ENCODE measurements at regions not wholly inside any gene's neighbourhood (a gene's known extent, or its start where the extent isn't known, plus 50 kb on each side); places are given as distances from the start of the nearest gene placed in this dataset.
A peak's percentile ranks its signal among the peaks of the same experiment; 100 is the strongest.

- no peak for DNase-seq (ENCODE audit: low read depth)
These were observed 97.8 kb downstream of the ZNF674 start for GRCh38 chrX:46447384-46447783.

DNA sequence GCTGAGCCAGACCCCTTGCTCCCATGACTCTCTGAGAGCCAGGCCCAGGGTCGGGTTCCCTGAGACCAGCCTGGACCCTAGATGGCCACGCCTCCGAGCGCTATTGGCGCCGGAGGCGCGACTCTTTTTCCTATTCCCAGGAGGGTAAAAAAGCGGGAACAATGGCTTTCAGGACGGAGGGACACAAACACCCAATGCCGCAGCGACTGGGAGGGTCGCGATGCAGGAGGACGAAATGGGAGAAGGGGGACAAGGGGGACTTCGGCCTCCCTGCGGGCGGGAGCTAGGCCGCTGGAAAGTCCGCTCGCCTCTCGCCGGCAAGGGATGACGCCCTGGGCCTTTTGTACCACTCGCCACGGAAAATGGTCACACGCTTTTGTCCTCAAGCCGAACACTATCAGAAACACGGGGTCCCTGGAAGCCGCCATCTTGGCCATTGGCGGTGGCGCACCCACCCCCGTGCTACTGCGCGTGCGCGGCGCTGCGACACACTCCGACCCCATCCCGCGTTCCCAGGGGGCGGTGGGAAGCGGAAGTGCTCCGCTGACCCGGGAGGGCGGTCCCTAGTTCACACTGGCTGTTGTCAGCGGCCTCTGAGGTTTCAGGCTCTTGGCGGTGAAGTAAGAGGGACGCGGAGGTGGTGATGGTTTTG is 98.4 kb downstream of the ZNF674 start:
- DNase-seq (ENCODE audit: low read depth) = peak; percentile 74

DNA sequence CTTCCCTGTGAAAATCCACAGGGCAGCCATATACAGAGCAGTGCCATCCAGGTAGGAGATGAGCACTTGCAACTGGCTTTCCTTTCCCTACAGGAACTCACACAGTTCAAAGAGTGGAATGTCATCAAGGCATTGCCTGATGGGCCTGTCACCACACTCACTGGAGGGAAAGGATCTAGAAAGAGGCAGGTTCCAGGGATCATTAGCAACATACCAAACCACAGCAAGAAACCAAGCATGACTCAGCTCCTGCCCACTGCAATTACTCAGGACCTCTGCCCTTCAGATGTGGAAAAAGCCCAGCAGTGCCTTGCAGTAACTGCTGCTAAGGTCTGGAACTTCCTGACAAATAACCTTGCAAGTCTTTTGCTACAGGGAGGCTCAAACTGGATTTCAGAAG is 101.2 kb downstream of the ZNF674 start:
- no peak for DNase-seq (ENCODE audit: low read depth)

GRCh38 chrX:46436744-46437143 is 108.5 kb downstream of the ZNF674 start:
- no peak for DNase-seq (ENCODE audit: low read depth)

DNA sequence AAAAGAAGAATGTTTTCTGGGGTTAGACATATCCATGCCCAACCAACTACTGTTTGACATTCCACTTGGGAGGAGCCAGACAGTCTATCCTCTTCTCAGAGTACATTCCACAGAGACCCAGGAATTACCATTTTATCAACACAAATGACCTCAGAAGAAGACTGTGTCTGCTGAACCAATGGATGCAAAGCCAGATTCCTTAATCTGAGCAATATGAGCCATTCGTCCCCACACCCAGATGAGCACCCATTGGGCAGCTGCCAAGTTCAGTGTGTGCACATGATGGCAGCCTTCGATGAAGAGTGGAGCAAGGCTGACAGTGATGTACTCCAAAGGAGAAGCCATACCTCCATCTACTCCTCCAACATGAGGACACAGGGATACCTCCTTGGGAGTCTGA is 111.3 kb downstream of the ZNF674 start:
- DNase-seq (ENCODE audit: low read depth) = no peak

DNA sequence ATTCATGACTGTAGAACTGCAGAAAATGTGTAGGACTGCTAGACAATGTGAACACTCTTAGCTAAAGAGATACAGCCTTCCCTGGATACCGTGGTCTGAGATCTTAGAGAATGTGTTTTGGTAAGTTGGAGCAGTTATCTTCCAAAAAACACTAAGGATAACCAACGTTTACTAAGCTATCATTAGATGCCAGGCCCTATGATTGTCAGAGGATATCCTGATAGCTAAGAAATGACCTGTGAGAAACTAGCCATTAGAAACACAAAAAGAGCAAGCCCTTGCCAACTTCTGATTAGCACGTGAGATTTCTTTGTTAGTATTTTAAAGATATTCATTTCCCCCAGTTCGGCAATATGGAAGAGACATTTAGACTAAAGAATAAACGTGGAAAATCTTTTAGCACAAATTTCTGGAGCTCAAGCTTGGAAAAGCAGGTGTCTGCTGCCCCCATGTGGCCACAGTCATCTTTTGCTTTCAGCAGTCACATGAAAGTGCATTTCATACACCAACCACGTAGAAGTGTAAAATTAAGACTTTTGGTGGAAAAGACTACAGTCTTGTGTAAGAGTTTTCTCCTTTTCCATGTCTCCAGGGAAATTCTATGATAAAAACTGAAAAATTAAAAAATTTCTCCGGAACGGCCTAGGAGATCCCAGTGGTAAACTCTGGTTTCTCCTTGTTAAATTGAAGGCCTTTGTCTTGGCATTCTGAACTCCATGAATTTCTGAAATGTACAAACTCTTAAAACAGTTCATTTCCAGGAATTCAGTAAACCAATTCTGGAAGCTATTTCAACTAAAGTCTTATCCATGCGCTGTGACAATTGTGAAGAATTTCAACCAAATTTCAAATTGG is 136.4 kb downstream of the ZNF674 start:
- DNase-seq (ENCODE audit: low read depth) = peak; percentile 53

DNA sequence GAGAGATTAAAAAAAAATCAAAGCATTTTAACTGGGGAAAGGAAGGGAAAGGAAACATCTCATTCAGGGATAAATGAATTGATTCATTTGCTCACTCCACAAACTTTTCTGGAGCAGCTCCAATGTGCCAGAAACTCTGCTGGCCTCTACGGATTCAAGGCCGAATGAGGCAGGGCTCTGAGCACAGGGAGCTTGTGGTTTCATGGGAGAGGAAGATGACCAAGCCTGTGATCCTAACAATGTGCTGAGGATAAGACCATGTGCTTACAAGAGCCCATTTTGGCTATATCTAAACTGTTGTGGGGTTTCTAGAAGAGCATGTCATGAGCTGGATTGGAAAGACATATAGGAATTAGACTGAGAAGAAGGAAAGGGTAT is 137.5 kb downstream of the ZNF674 start:
- no peak for DNase-seq (ENCODE audit: low read depth)

- no peak for DNase-seq (ENCODE audit: low read depth)
These were observed 138.0 kb downstream of the ZNF674 start for GRCh38 chrX:46407036-46407752.

GRCh38 chrX:46404774-46405173 is 140.4 kb downstream of the ZNF674 start:
- DNase-seq (ENCODE audit: low read depth) = no peak

- DNase-seq (ENCODE audit: low read depth) = no peak
These were observed 144.4 kb downstream of the ZNF674 start for GRCh38 chrX:46400530-46401443.

DNA sequence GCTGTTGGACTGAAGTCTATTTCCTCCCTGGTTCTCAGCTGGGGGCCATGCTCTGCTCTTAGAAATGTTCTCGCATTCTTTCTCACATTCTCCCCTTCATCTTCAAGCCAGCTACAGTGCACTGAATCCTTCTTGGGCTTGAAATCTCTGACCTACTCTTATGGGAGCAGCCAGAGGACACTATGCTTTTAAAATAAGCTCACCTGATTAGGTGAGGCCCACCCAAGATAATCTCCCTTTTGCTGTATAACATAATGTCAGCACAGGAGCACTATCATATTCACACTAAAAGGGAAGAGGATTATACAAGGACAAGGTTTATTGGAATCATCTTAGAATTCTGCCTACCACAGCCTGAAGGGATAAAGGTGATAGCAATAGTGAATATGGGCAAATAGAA is 146.3 kb downstream of the ZNF674 start:
- no peak for DNase-seq (ENCODE audit: low read depth)

GRCh38 chrX:46398126-46398525 is 147.1 kb downstream of the ZNF674 start:
- DNase-seq (ENCODE audit: low read depth) = no peak

DNA sequence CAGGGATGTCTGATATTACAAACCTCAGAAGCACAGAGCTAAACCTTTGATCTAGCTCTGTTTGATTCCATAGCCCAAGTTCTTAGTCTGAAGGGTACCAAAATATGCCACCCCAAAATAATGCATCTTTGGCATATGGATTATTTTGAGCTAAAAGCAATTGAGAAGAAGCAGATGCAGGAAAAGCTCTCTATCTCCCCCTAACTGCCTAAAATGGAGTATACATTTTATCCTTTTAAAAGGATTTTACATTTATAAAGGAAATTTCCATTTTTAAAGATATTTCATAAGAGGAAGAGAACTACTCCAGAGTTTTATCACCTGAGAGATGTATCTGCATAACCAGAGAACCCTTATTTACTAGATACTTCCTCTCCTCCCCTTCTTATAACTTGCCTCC is 158.7 kb downstream of the ZNF674 start:
- DNase-seq (ENCODE audit: low read depth) = no peak

- DNase-seq (ENCODE audit: low read depth) = no peak
These were observed 162.2 kb downstream of the ZNF674 start for GRCh38 chrX:46383006-46383405.

- no peak for DNase-seq (ENCODE audit: low read depth)
These were observed 162.6 kb downstream of the ZNF674 start for GRCh38 chrX:46382595-46382994.

DNA sequence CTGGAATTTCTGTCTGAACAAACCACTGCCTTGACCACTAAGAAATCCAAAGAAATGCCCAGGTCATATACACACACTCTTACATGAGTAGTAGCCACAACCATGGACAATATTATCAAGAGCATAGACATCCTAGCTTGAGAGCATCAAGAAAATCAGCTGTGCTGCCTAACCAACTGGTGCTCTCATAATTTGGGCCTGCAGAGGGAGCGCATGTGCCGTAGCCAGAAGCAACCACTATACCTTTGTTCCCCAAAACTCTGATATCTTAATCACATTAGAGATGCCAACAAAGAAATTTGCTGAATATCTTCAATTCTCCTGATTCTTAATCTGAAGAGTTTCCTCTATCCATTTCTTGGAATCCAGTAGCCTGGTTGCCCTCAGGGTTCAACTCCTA is 163.6 kb downstream of the ZNF674 start:
- DNase-seq (ENCODE audit: low read depth) = no peak

DNA sequence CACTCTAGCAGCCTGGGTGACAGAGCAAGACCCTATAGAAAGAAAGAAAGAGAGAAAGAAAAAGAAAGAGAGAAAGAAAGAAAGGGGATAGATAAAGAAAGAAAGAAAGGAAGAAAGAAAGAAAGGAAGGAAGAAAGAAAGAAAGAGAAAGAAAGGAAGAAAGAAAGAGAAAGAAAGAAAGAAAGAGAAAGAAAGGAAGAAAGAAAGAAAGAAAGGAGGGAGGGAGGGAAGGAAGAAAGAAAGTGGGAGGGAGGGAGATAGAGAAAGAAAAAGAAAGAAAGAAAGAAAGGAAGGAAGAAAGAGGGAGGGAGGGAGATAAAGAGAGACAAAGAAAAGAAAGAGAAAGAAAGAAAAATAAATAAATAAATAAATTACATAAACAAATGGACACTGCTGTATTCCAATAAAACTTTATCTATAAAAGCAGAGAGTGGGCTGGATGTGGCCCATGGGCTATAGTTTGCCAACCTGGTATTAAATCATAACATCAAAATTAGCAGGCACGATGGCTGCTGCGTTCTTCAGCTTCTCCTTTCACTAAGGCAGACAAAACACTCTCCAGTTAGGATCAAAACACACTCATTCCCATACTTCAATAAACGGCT is 165.0 kb downstream of the ZNF674 start:
- DNase-seq (ENCODE audit: low read depth) = no peak

DNA sequence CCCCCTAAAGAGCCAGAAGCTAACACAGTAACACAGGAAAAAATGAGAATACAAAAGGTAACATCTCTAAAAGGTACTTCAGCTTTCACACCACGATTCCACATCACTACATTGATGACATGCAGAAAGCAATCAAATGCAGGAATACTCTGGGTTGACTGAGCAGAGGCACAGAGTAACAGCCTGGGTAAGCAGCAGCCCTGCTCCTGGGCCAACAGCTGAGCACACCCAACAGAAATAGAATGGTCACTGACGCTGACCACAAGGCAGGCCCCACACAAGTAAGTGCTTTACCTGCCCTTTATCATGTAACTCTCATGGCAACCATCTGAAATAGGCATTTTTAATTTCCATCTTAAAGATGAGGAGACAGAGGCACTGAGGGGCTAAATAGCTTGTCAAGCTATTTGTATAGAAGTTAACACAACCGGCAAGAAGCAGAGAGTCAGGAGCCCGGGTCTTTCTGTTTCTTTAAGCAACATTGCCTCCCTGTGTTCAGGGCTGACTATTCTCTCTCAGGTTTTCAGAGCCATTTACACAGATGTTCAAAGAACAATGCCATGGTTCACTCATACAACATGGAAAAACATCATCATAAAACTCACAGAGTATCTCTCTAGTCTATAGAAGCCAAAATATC is 168.9 kb downstream of the ZNF674 start:
- no peak for DNase-seq (ENCODE audit: low read depth)

GRCh38 chrX:46375831-46376230 is 169.4 kb downstream of the ZNF674 start:
- no peak for DNase-seq (ENCODE audit: low read depth)

DNA sequence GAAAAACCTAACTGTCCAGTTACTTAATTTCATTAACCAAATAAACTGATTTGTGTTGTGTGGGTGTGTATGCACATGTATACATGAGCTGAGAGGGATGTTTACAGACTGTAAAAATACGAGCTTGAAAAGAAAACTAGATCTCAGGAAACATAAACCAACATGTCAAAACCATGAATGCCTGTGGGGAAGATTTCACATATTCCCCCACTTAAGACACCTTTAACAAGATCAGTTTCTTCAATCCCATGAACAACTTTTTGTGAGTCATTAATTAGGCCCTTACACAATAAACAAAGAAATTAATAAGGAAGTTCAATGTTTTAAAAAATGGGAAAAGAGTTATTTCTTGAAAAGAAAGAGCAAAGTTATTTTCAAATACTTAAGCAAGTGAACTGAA is 170.8 kb downstream of the ZNF674 start:
- no peak for DNase-seq (ENCODE audit: low read depth)

DNA sequence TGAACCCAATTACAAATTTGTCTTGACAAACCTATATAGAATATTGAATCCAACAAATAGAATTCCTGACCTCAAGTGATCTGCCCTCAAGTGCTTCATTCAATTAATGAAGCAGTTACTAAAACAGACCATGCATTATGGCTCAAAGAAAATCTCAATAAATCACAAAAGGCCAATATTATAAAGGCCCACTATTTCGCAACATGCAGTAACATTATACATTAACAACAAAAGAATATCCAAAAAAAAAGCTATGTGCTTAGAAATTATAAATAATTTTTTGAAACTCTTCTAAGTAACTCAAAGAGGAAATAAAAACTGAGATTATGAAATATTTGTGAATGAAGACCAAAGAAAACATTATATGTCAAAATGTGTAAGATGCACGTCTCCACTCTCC is 177.7 kb downstream of the ZNF674 start:
- DNase-seq (ENCODE audit: low read depth) = no peak

Data from T follicular helper cell (primary cell).